ENCODE measurements at regions not wholly inside any gene's neighbourhood (a gene's known extent, or its start where the extent isn't known, plus 50 kb on each side); places are given as distances from the start of the nearest gene placed in this dataset.

GRCh38 chr7:85980740-85981139, 663.0 kb upstream of the GRM3 start:
- ATAC-seq (no peak), DNase-seq (no peak)
- no peaks in the 10 kb centered on the region for H3K36me3 ChIP-seq (ENCODE audit: low read depth)
- intact Hi-C loops (cut with DNase I, micrococcal nuclease), result no loop called here
- no peak for TF ChIP-seq CTCF (IDR thresholded peaks at IDR 0.05)
- H3K4me3 ChIP-seq, result no peak overlapping the region
- H3K4me1 ChIP-seq (ENCODE audit: low read depth), result no peaks in the 10 kb centered on the region
- no peaks in the 10 kb centered on the region for H3K9me3 ChIP-seq

GRCh38 chr7:85974176-85974575, 669.5 kb upstream of the GRM3 start:
- H3K4me1 ChIP-seq (ENCODE audit: low read depth), result no peaks in the 10 kb centered on the region
- DNase-seq (no peak), ATAC-seq (no peak)
- H3K36me3 ChIP-seq (ENCODE audit: low read depth), result no peaks in the 10 kb centered on the region
- intact Hi-C loops (cut with DNase I, micrococcal nuclease), result no loop called here
- TF ChIP-seq CTCF (IDR thresholded peaks at IDR 0.05), result no peak
- H3K4me3 ChIP-seq, result no peak overlapping the region
- no peaks in the 10 kb centered on the region for H3K9me3 ChIP-seq

GRCh38 chr7:85972504-85973141, 671.1 kb upstream of the GRM3 start:
- Histone ChIP-seq H3K9me3 (no peaks in the 10 kb centered on the region), H3K36me3 (ENCODE audit: low read depth) (no peaks in the 10 kb centered on the region), H3K4me3 (no peak overlapping the region), H3K4me1 (ENCODE audit: low read depth) (no peaks in the 10 kb centered on the region)
- DNase-seq (no peak), ATAC-seq (no peak)
- intact Hi-C loops (cut with DNase I, micrococcal nuclease), result no loop called here
- TF ChIP-seq CTCF (IDR thresholded peaks at IDR 0.05), result no peak

GRCh38 chr7:85954961-85955360, 688.7 kb upstream of the GRM3 start:
- H3K4me1 ChIP-seq (ENCODE audit: low read depth), result no peaks in the 10 kb centered on the region
- intact Hi-C loops (cut with DNase I, micrococcal nuclease), result no loop called here
- no peak for TF ChIP-seq CTCF (IDR thresholded peaks at IDR 0.05)
- no peaks in the 10 kb centered on the region for H3K36me3 ChIP-seq (ENCODE audit: low read depth)
- DNase-seq (no peak), ATAC-seq (no peak)
- no peak overlapping the region for H3K4me3 ChIP-seq
- H3K9me3 ChIP-seq, result no peaks in the 10 kb centered on the region

GRCh38 chr7:85950871-85951270, 692.8 kb upstream of the GRM3 start:
- intact Hi-C loops (cut with DNase I, micrococcal nuclease), result no loop called here

More at GRCh38 chr7:85950871-85951270, 692.8 kb upstream of the GRM3 start:
- Histone ChIP-seq H3K36me3 (ENCODE audit: low read depth) (no peaks in the 10 kb centered on the region), H3K4me3 (no peak overlapping the region), H3K4me1 (ENCODE audit: low read depth) (no peaks in the 10 kb centered on the region), H3K9me3 (peaks cover 7% of the 10 kb centered on the region)
- TF ChIP-seq CTCF (IDR thresholded peaks at IDR 0.05), result no peak
- ATAC-seq (no peak), DNase-seq (no peak)
